Epithelial cell of proximal tubule (primary cell): ENCODE measurements at regions not wholly inside any gene's neighbourhood (a gene's known extent, or its start where the extent isn't known, plus 50 kb on each side); places are given as distances from the start of the nearest gene placed in this dataset.
"Not testable (repeated sequence)": the region's sequence is repeated elsewhere in the genome, so short reads cannot be mapped to it uniquely, and the experiment has no call there.

Experiments used
- DNase-seq: peaks from one replicate; pipeline ENCODE4 v3.0.0-alpha.2; 2011; ENCODE audit warnings: low read depth
- H3K4me3 ChIP-seq: 2 replicates; pipeline ENCODE4 v1.5.1; 2011; ENCODE audit warnings: low read depth, mild to moderate bottlenecking, low read length
- TF ChIP-seq, protein P1 (sequence below): conservative IDR thresholded peaks from 2 replicates; pipeline ENCODE4 v1.5.1; 2012; ENCODE audit warnings: low read depth, mild to moderate bottlenecking, low read length

DNA sequence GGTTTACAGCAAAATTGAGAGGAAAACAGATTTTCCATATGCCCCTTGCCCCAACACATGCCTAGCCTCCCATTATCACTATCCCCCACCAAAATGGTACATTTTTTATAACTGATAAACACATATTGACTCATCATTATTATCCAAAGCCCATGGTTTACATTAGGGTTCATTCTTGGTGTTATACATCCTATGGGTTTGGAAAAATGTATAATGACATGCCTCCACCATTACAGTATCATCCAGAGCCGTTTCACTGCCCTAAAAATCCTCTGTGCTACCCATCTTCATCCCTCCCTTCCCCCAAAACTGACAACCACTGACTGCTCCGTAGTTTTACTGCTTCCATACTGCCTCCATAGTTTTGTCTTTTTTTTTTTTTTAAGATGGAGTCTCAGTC lies 111.1 kb downstream of the ACTL7B start:
- no peak overlapping the region for H3K4me3 ChIP-seq
- no peak for DNase-seq
- TF ChIP-seq, protein P1, sequence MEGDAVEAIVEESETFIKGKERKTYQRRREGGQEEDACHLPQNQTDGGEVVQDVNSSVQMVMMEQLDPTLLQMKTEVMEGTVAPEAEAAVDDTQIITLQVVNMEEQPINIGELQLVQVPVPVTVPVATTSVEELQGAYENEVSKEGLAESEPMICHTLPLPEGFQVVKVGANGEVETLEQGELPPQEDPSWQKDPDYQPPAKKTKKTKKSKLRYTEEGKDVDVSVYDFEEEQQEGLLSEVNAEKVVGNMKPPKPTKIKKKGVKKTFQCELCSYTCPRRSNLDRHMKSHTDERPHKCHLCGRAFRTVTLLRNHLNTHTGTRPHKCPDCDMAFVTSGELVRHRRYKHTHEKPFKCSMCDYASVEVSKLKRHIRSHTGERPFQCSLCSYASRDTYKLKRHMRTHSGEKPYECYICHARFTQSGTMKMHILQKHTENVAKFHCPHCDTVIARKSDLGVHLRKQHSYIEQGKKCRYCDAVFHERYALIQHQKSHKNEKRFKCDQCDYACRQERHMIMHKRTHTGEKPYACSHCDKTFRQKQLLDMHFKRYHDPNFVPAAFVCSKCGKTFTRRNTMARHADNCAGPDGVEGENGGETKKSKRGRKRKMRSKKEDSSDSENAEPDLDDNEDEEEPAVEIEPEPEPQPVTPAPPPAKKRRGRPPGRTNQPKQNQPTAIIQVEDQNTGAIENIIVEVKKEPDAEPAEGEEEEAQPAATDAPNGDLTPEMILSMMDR: no peak

DNA sequence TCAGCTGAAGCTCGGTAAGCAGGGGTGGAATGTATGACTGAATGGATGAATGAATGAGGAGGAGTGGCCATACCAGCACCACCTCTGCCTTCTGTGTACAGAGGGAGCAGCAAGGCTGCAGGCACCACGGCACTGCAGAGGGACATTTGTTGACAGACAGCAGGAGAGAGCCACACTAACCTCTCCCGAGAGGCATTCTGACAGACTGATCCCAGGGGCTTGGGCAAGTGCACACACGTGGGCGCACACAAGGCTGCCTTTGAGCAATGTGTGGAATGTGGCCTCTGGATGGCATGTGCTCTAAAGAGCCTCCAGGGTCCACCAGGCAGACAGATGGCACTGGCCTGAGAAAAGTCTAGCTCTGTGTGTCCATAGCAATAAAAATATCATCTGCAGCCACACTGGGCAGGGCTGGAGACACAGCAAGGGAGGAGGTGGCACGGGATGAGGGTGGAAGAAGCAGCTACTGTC lies 111.8 kb downstream of the ACTL7B start:
- DNase-seq: peak; percentile 78
- TF ChIP-seq, protein P1: no peak
- no peak overlapping the region for H3K4me3 ChIP-seq

DNA sequence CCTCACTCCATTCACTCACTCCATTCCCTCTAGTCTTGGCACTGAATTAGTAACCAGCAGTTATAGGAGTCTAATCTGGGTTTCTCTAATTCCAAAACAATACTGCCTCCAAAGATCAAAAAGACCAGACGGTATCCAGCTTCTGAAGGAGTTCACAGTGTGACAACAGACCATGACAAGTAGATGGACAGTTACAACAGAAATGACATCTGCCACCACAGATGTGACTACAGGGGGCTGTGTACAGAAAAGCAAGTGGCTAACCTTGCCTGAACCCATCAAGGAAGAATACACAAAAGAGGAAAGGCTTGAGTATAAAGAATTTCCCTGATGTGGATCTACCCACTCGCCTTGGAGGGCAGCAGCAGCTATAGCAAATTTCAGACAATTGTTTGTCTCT lies 112.4 kb downstream of the ACTL7B start:
- TF ChIP-seq, protein P1: no peak
- no peak overlapping the region for H3K4me3 ChIP-seq
- no peak for DNase-seq

DNA sequence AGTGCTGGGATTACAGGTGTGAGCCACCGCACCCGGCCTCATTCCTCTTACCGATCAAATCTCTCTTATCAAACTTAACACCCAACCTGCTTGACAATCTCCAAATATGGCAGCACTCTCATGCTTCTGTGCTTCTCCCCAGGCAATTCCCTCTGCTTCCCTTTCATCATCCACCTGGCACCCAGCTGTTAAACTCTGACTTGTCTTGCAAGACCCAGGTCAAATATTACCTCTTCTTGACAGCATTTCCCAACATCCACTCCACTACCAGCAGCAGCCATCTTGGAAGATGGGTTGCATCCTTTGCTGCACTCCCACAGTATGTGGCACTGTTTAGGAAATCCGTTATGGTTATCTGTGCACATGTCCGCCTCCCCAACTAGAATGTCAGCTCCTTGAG lies 113.6 kb downstream of the ACTL7B start:
- no peak for DNase-seq
- TF ChIP-seq, protein P1: no peak
- H3K4me3 ChIP-seq: no peak overlapping the region

- not testable (repeated sequence) for DNase-seq, H3K4me3 ChIP-seq
Measured at GRCh38 chr9:108731292-108731691, 124.5 kb downstream of the ACTL7B start.

- DNase-seq: no peak
- H3K4me3 ChIP-seq: no peak overlapping the region
- TF ChIP-seq, protein P1: no peak
Measured at GRCh38 chr9:108727580-108728111, 128.1 kb downstream of the ACTL7B start.

DNA sequence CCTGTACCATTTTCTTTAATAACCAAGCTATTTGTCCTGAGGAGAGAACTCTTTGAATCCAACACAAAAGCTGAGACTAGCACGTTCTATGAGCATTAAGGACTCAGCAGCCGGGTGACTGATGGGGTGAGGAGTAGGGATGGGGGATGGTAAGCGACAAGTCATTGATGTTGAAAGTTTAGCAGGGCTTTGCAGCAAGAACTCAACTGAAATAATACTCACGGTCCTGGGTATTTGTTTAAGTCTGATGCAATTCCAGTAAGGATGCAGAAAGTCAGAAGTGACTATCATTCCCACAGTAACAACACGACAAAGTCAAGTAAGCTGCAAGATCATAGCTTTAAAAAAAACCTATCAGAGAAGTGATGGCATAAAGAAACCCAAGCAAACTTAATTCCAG lies 131.1 kb downstream of the ACTL7B start:
- DNase-seq: no peak
- no peak overlapping the region for H3K4me3 ChIP-seq

More for the DNA sequence above, 131.1 kb downstream of the ACTL7B start:
- TF ChIP-seq, protein P1: no peak
